Trophoblast cell (in vitro differentiated cells and primary cell): ENCODE measurements at regions not wholly inside any gene's neighbourhood (a gene's known extent, or its start where the extent isn't known, plus 50 kb on each side); places are given as distances from the start of the nearest gene placed in this dataset.
"Not testable (repeated sequence)": the region's sequence is repeated elsewhere in the genome, so short reads cannot be mapped to it uniquely, and the experiment has no call there.

Experiments
- DNase-seq, 2 donors: peaks; one replicate each; pipeline ENCODE4 v3.0.0-alpha.2; 2016
- H2AFZ ChIP-seq: 2 replicates; pipeline ENCODE4 v1.6.1; 2013; ENCODE audit warnings: low read length, moderate library complexity, mild to moderate bottlenecking; ENCODE audit not compliant: insufficient read depth, poor library complexity
- H2AK5ac ChIP-seq: 2 replicates; pipeline ENCODE4 v1.6.1; 2013; ENCODE audit warnings: mild to moderate bottlenecking, low read length
- H2BK120ac ChIP-seq: 2 replicates; pipeline ENCODE4 v1.6.1; 2013; ENCODE audit warnings: low read length, mild to moderate bottlenecking, moderate library complexity; ENCODE audit not compliant: insufficient read depth, poor library complexity
- H2BK12ac ChIP-seq: 2 replicates; pipeline ENCODE4 v1.6.1; 2013; ENCODE audit warnings: mild to moderate bottlenecking, low read length, moderate library complexity
- H2BK5ac ChIP-seq: 2 replicates; pipeline ENCODE4 v1.6.1; 2013; ENCODE audit warnings: low read length, low read depth, moderate library complexity, mild to moderate bottlenecking; ENCODE audit not compliant: poor library complexity
- H3K14ac ChIP-seq: 2 replicates; pipeline ENCODE4 v1.6.1; 2013; ENCODE audit warnings: mild to moderate bottlenecking, low read length
- H3K18ac ChIP-seq: 2 replicates; pipeline ENCODE4 v1.6.1; 2013; ENCODE audit warnings: mild to moderate bottlenecking, low read length
- H3K23ac ChIP-seq: 2 replicates; pipeline ENCODE4 v1.6.1; 2013; ENCODE audit warnings: low read length
- H3K27ac ChIP-seq: 2 replicates; pipeline ENCODE4 v1.5.1; 2013; ENCODE audit warnings: low read depth, mild to moderate bottlenecking, inconsistent platforms, low read length, moderate library complexity
- H3K27me3 ChIP-seq: 2 replicates; pipeline ENCODE4 v1.6.1; 2013; ENCODE audit warnings: inconsistent platforms, mild to moderate bottlenecking, low read length, moderate library complexity; ENCODE audit not compliant: insufficient read depth
- H3K36me3 ChIP-seq, 2 experiments: 1 replicate in 1 of 2; 2 replicates in 1 of 2; pipeline ENCODE4 v1.6.1; 2013; ENCODE audit warnings: low read length in 2 of 2, mild to moderate bottlenecking in 2 of 2, moderate library complexity in 1 of 2; ENCODE audit not compliant: insufficient read depth in 2 of 2, control insufficient read depth in 1 of 2
- H3K4ac ChIP-seq: 2 replicates; pipeline ENCODE4 v1.6.1; 2013; ENCODE audit warnings: low read depth, mild to moderate bottlenecking, low read length, moderate library complexity
- H3K4me1 ChIP-seq, 2 experiments: 1 replicate in 1 of 2; 2 replicates in 1 of 2; pipeline ENCODE4 v1.6.1; 2013; ENCODE audit warnings: low read length in 2 of 2, mild to moderate bottlenecking in 2 of 2, moderate library complexity in 1 of 2; ENCODE audit not compliant: insufficient read depth in 2 of 2, control insufficient read depth in 1 of 2
- H3K4me2 ChIP-seq: 2 replicates; pipeline ENCODE4 v1.6.1; 2013; ENCODE audit warnings: inconsistent platforms, mild to moderate bottlenecking, low read length, moderate library complexity
- H3K4me3 ChIP-seq: 2 replicates; pipeline ENCODE4 v1.5.1; 2013; ENCODE audit warnings: mild to moderate bottlenecking, low read depth, low read length, inconsistent platforms
- H3K79me1 ChIP-seq: one replicate; pipeline ENCODE4 v1.6.1; 2013; ENCODE audit warnings: low read length
- H3K79me2 ChIP-seq: 2 replicates; pipeline ENCODE4 v1.6.1; 2013; ENCODE audit warnings: low read length, mild to moderate bottlenecking; ENCODE audit not compliant: control insufficient read depth, insufficient read depth, poor library complexity
- H3K9ac ChIP-seq: 2 replicates; pipeline ENCODE4 v1.6.1; 2013; ENCODE audit warnings: mild to moderate bottlenecking, low read length
- H3K9me3 ChIP-seq: 2 replicates; pipeline ENCODE4 v1.6.1; 2013; ENCODE audit warnings: low read depth, mild to moderate bottlenecking, control low read depth, inconsistent platforms, low read length; ENCODE audit not compliant: insufficient read depth
- H4K12ac ChIP-seq: 2 replicates; pipeline ENCODE4 v1.6.1; 2013; ENCODE audit warnings: low read depth, mild to moderate bottlenecking, low read length, moderate library complexity
- H4K8ac ChIP-seq: 2 replicates; pipeline ENCODE4 v1.6.1; 2013; ENCODE audit warnings: low read depth, mild to moderate bottlenecking, low read length, moderate library complexity
- H4K91ac ChIP-seq: one replicate; pipeline ENCODE4 v1.6.1; 2013; ENCODE audit warnings: low read depth, mild to moderate bottlenecking, low read length, moderate library complexity
- WGBS: extraction: QIAGEN DNeasy Blood & Tissue Kit; methylation state at CpG from one replicate; pipeline ENCODE4 v1.1.7; 2013; ENCODE audit warnings: missing lambda C conversion rate; ENCODE audit not compliant: insufficient read length, insufficient coverage; ENCODE audit errors: extremely low coverage; 5-methylcytosine and 5-hydroxymethylcytosine counted together

- H2AFZ ChIP-seq, H2AK5ac ChIP-seq, H3K9ac ChIP-seq, H3K9me3 ChIP-seq, H4K8ac ChIP-seq, H3K18ac ChIP-seq, H3K27me3 ChIP-seq, H3K4me1 ChIP-seq, H3K4ac ChIP-seq, H3K27ac ChIP-seq, H3K14ac ChIP-seq, H2BK5ac ChIP-seq, H4K12ac ChIP-seq, H4K91ac ChIP-seq, H3K4me3 ChIP-seq, H2BK12ac ChIP-seq, H3K79me1 ChIP-seq, H3K36me3 ChIP-seq, DNase-seq, H3K23ac ChIP-seq, H2BK120ac ChIP-seq, H3K79me2 ChIP-seq, H3K4me2 ChIP-seq: not testable (repeated sequence)
- WGBS: no CpG with 5 or more reads among the region's 2 CpGs
Measured at GRCh38 chr3:91348064-91348463, 2240.6 kb downstream of the EPHA3 start.

- not testable (repeated sequence) for H3K79me2 ChIP-seq, H4K12ac ChIP-seq, DNase-seq, H2AK5ac ChIP-seq, H2BK120ac ChIP-seq, H3K36me3 ChIP-seq, H3K27ac ChIP-seq, H3K4me3 ChIP-seq, H3K23ac ChIP-seq, H3K79me1 ChIP-seq, H4K8ac ChIP-seq, H2AFZ ChIP-seq, H3K14ac ChIP-seq, H3K27me3 ChIP-seq, H2BK5ac ChIP-seq, H2BK12ac ChIP-seq, H3K4me2 ChIP-seq, H3K9me3 ChIP-seq, H3K4ac ChIP-seq, H3K9ac ChIP-seq, H3K18ac ChIP-seq, H3K4me1 ChIP-seq, H4K91ac ChIP-seq
- no CpG with 5 or more reads among the region's 1 CpG for WGBS
Measured at GRCh38 chr3:91349072-91349471, 2241.7 kb downstream of the EPHA3 start.

- DNase-seq, H4K91ac ChIP-seq, H3K79me2 ChIP-seq, H2AK5ac ChIP-seq, H3K36me3 ChIP-seq, H4K8ac ChIP-seq, H3K18ac ChIP-seq, H3K4me3 ChIP-seq, H3K27me3 ChIP-seq, H2BK5ac ChIP-seq, H3K23ac ChIP-seq, H2BK12ac ChIP-seq, H3K79me1 ChIP-seq, H3K27ac ChIP-seq, H3K4me1 ChIP-seq, H4K12ac ChIP-seq, H3K4me2 ChIP-seq, H2AFZ ChIP-seq, H3K4ac ChIP-seq, H3K9ac ChIP-seq, H2BK120ac ChIP-seq, H3K14ac ChIP-seq: not testable (repeated sequence)
- peaks cover 11% of the 10 kb centered on the region for H3K9me3 ChIP-seq
Measured at GRCh38 chr3:91352161-91352560, 2244.7 kb downstream of the EPHA3 start.

- not testable (repeated sequence) for H2BK5ac ChIP-seq, H3K9ac ChIP-seq, H3K18ac ChIP-seq, H3K9me3 ChIP-seq, H3K36me3 ChIP-seq, H3K23ac ChIP-seq, H3K27me3 ChIP-seq, DNase-seq, H3K79me1 ChIP-seq, H2AK5ac ChIP-seq, H3K4me3 ChIP-seq, H3K4ac ChIP-seq, H4K12ac ChIP-seq, H4K8ac ChIP-seq, H3K79me2 ChIP-seq, H2BK120ac ChIP-seq, H3K4me2 ChIP-seq, H2BK12ac ChIP-seq, H4K91ac ChIP-seq, H3K4me1 ChIP-seq, H3K14ac ChIP-seq, H3K27ac ChIP-seq, H2AFZ ChIP-seq
Measured at GRCh38 chr3:91359278-91359677, 2251.9 kb downstream of the EPHA3 start.
